H1 (cell line): ENCODE measurements at regions not wholly inside any gene's neighbourhood (a gene's known extent, or its start where the extent isn't known, plus 50 kb on each side); places are given as distances from the start of the nearest gene placed in this dataset.
A peak's percentile ranks its signal among the peaks of the same experiment; 100 is the strongest.

Experiments
- CTCF ChIA-PET: fragments of 300-600 bp; sonication (Branson Sonifier 250); formaldehyde crosslinking; loops from one replicate; lab custom pipeline; 2021; ENCODE audit not compliant: partially characterized antibody; lab: Charles Lee
- POLR2A ChIA-PET: fragments of 300-600 bp; sonication (Branson Sonifier 250); formaldehyde crosslinking; loops from one replicate; lab custom pipeline; 2021; ENCODE audit warnings: inconsistent platforms; ENCODE audit not compliant: partially characterized antibody; lab: Charles Lee
- DNase-seq, 2 experiments: peaks; one replicate each; pipeline versions ENCODE4 v3.0.0 to v3.0.0-alpha.2; 2010 to 2022; ENCODE audit warnings: low spot score in 2 of 2, low read depth in 1 of 2, mixed read lengths in 1 of 2
- FAIRE-seq: peaks from 2 replicates; lab custom pipeline; 2011; peaks lifted over from hg19 to GRCh38; lab: Jason Lieb, UNC
- H2AFZ ChIP-seq: 2 replicates; pipeline ENCODE4 v1.8.1; 2012; ENCODE audit warnings: low read length, inconsistent platforms
- H2AK5ac ChIP-seq: 2 replicates; pipeline ENCODE4 v1.6.1; 2013; ENCODE audit warnings: low read depth, low read length
- H2BK120ac ChIP-seq: replicated peaks from 2 replicates; pipeline ENCODE3; 2013; ENCODE audit warnings: low read depth, low read length, inconsistent platforms
- H2BK12ac ChIP-seq: 2 replicates; pipeline ENCODE4 v1.6.1; 2013; ENCODE audit warnings: low read depth, low read length
- H2BK15ac ChIP-seq: 2 replicates; pipeline ENCODE4 v1.6.1; 2013; ENCODE audit warnings: low read length
- H2BK20ac ChIP-seq: 2 replicates; pipeline ENCODE4 v1.6.1; 2013; ENCODE audit warnings: low read length
- H2BK5ac ChIP-seq: 2 replicates; pipeline ENCODE4 v1.6.1; 2013; ENCODE audit warnings: low read depth, low read length
- H3K14ac ChIP-seq: 2 replicates; pipeline ENCODE4 v1.6.1; 2013; ENCODE audit warnings: inconsistent platforms; ENCODE audit not compliant: insufficient read length
- H3K18ac ChIP-seq: 2 replicates; pipeline ENCODE4 v1.6.1; 2013; ENCODE audit warnings: low read length; ENCODE audit errors: extremely low read depth
- H3K23ac ChIP-seq: 2 replicates; pipeline ENCODE4 v1.6.1; 2013; ENCODE audit warnings: inconsistent platforms; ENCODE audit not compliant: insufficient read length
- H3K23me2 ChIP-seq: 2 replicates; pipeline ENCODE4 v1.6.1; 2013; ENCODE audit warnings: low read depth, low read length
- H3K27ac ChIP-seq: 2 replicates; pipeline ENCODE4 v1.6.1; 2011; ENCODE audit warnings: low read depth, low read length, inconsistent platforms
- H3K27me3 ChIP-seq, 4 experiments: replicated peaks in 1 of 4; 1 replicate in 1 of 4; 2 replicates in 3 of 4; pipeline versions ENCODE4 v1.6.1 to v1.8.1; 2011 to 2013; ENCODE audit warnings: low read length in 3 of 4, mild to moderate bottlenecking in 3 of 4, inconsistent platforms in 2 of 4, mixed read lengths in 2 of 4, moderate library complexity in 1 of 4; ENCODE audit not compliant: control insufficient read depth in 3 of 4, insufficient read depth in 3 of 4; ENCODE audit errors: extremely low read depth in 1 of 4
- H3K36me3 ChIP-seq, 4 experiments: 2 replicates each; pipeline versions ENCODE4 v1.6.1 to v1.8.1; 2011 to 2013; ENCODE audit warnings: mild to moderate bottlenecking in 4 of 4, low read length in 3 of 4, moderate library complexity in 2 of 4, control low read depth in 1 of 4, inconsistent platforms in 1 of 4; ENCODE audit not compliant: insufficient read depth in 4 of 4, control insufficient read depth in 2 of 4
- H3K4ac ChIP-seq: replicated peaks from 2 replicates; pipeline ENCODE3; 2013; ENCODE audit warnings: low read length, low read depth, mixed read lengths, inconsistent platforms; ENCODE audit not compliant: insufficient read length
- H3K4me1 ChIP-seq, 4 experiments: replicated peaks in 1 of 4; 1 replicate in 1 of 4; 2 replicates in 3 of 4; pipeline versions ENCODE4 v1.6.1 to v1.8.1; 2011 to 2013; ENCODE audit warnings: low read length in 3 of 4, inconsistent platforms in 2 of 4, mixed read lengths in 1 of 4; ENCODE audit not compliant: insufficient read depth in 4 of 4, control insufficient read depth in 3 of 4
- H3K4me2 ChIP-seq, 2 experiments: 2 replicates each; pipeline versions ENCODE4 v1.6.1 to v1.8.1; 2011 to 2013; ENCODE audit warnings: low read depth in 2 of 2, low read length in 2 of 2, control low read depth in 1 of 2, inconsistent platforms in 1 of 2, mild to moderate bottlenecking in 1 of 2; ENCODE audit not compliant: insufficient read depth in 1 of 2
- H3K4me3 ChIP-seq, 4 experiments: fragments of 200-600, 300-600 bp in 1 of 4; sonication (generic), shearing (Covaris generic), sonication (Bioruptor Twin) in 1 of 4; 2 replicates each; pipeline versions ENCODE4 v1.5.1 to v1.8.1; 2011 to 2016; ENCODE audit warnings: low read length in 4 of 4, low read depth in 3 of 4, control low read depth in 2 of 4, inconsistent platforms in 2 of 4, mild to moderate bottlenecking in 2 of 4, mixed read lengths in 1 of 4, moderate library complexity in 1 of 4; ENCODE audit not compliant: insufficient read depth in 2 of 4; ENCODE audit errors: extremely low read depth in 1 of 4
- H3K56ac ChIP-seq: replicated peaks from 2 replicates; pipeline ENCODE3; 2013; ENCODE audit warnings: low read depth, mild to moderate bottlenecking, mixed read lengths, low read length, inconsistent platforms; ENCODE audit not compliant: insufficient read length
- H3K79me1 ChIP-seq: 2 replicates; pipeline ENCODE4 v1.6.1; 2013; ENCODE audit warnings: low read depth, low read length, control low read depth
- H3K79me2 ChIP-seq, 2 experiments: 2 replicates each; pipeline versions ENCODE4 v1.6.1 to v1.8.1; 2012 to 2013; ENCODE audit warnings: low read length in 2 of 2, mild to moderate bottlenecking in 2 of 2, inconsistent platforms in 1 of 2; ENCODE audit not compliant: insufficient read depth in 2 of 2, control insufficient read depth in 1 of 2
- H3K9ac ChIP-seq, 4 experiments: replicated peaks in 1 of 4; 1 replicate in 1 of 4; 2 replicates in 3 of 4; pipeline versions ENCODE4 v1.6.1 to v1.8.1; 2011 to 2013; ENCODE audit warnings: low read depth in 3 of 4, low read length in 3 of 4, control low read depth in 2 of 4, mild to moderate bottlenecking in 2 of 4, moderate library complexity in 2 of 4, inconsistent platforms in 1 of 4; ENCODE audit errors: extremely low read depth in 1 of 4
- H3K9me3 ChIP-seq, 2 experiments: 2 replicates each; pipeline versions ENCODE4 v1.6.1 to v1.8.1; 2012 to 2013; ENCODE audit warnings: mild to moderate bottlenecking in 2 of 2, moderate library complexity in 2 of 2, control low read depth in 1 of 2, inconsistent platforms in 1 of 2, low read depth in 1 of 2, low read length in 1 of 2, mixed read lengths in 1 of 2; ENCODE audit not compliant: insufficient read depth in 2 of 2
- H4K20me1 ChIP-seq, 2 experiments: replicated peaks in 1 of 2; 2 replicates each; pipeline versions ENCODE3 to v1.8.1; 2011 to 2013; ENCODE audit warnings: inconsistent platforms in 2 of 2, low read length in 2 of 2, mild to moderate bottlenecking in 1 of 2; ENCODE audit not compliant: insufficient read depth in 2 of 2, control insufficient read depth in 1 of 2
- H4K5ac ChIP-seq: 2 replicates; pipeline ENCODE4 v1.6.1; 2013; ENCODE audit warnings: low read length, low read depth, mixed read lengths, inconsistent platforms; ENCODE audit not compliant: insufficient read length
- H4K8ac ChIP-seq: 2 replicates; pipeline ENCODE4 v1.8.0; 2013; ENCODE audit warnings: mild to moderate bottlenecking, moderate library complexity, low read length, inconsistent platforms; ENCODE audit not compliant: insufficient read depth; ENCODE audit errors: extremely low read depth
- H4K91ac ChIP-seq: replicated peaks from 2 replicates; pipeline ENCODE3; 2013; ENCODE audit warnings: low read length, mixed read lengths, inconsistent platforms; ENCODE audit not compliant: insufficient read length
- BRCA1 ChIP-seq: IDR thresholded peaks from 2 replicates; pipeline ENCODE4 v1.6.1; 2012; ENCODE audit warnings: low read depth, low read length, improper control_type of control experiment
- E2F6 ChIP-seq: IDR thresholded peaks from 2 replicates; pipeline ENCODE4 v1.6.1; 2012; ENCODE audit warnings: inconsistent platforms
- HDAC6 ChIP-seq: IDR thresholded peaks from one replicate; pipeline ENCODE4 v1.7.1; 2012; ENCODE audit warnings: low read depth, mild to moderate bottlenecking, inconsistent platforms, low read length, moderate library complexity
- JUND ChIP-seq: IDR thresholded peaks from 2 replicates; pipeline ENCODE4 v1.6.1; 2011; ENCODE audit warnings: mild to moderate bottlenecking, improper control_type of control experiment, low read length
- POLR2A ChIP-seq, 2 experiments: IDR thresholded peaks; 1 replicate in 1 of 2; 2 replicates in 1 of 2; pipeline ENCODE4 v1.6.1; 2011; ENCODE audit warnings: low read depth in 2 of 2, low read length in 2 of 2, mild to moderate bottlenecking in 2 of 2; ENCODE audit errors: control extremely low read depth in 1 of 2
- POU5F1 ChIP-seq: IDR thresholded peaks from 2 replicates; pipeline ENCODE4 v1.6.1; 2011; ENCODE audit warnings: low read depth, mild to moderate bottlenecking, low read length, moderate library complexity
- RBBP5 ChIP-seq: IDR thresholded peaks from 2 replicates; pipeline ENCODE4 v1.7.1; 2012; ENCODE audit warnings: low read depth, mild to moderate bottlenecking, inconsistent platforms, low read length, moderate library complexity, borderline replicate concordance
- SIN3A ChIP-seq, 2 experiments: IDR thresholded peaks in 1 of 2; conservative IDR thresholded peaks in 1 of 2; 2 replicates each; pipeline ENCODE4 v1.6.1; 2011 to 2012; ENCODE audit warnings: low read length in 2 of 2, improper control_type of control experiment in 1 of 2, low read depth in 1 of 2, mild to moderate bottlenecking in 1 of 2
- SP2 ChIP-seq: IDR thresholded peaks from 2 replicates; pipeline ENCODE4 v1.6.1; 2012; ENCODE audit warnings: mild to moderate bottlenecking, low read length, inconsistent platforms
- SRF ChIP-seq: IDR thresholded peaks from 2 replicates; pipeline ENCODE4 v1.6.1; 2011; ENCODE audit warnings: mild to moderate bottlenecking, low read depth, low read length, moderate library complexity
- TBP ChIP-seq: IDR thresholded peaks from 2 replicates; pipeline ENCODE4 v1.6.1; 2011; ENCODE audit warnings: low read depth, low read length, improper control_type of control experiment
- TCF12 ChIP-seq: IDR thresholded peaks from 2 replicates; pipeline ENCODE4 v1.6.1; 2011; ENCODE audit warnings: low read depth, mild to moderate bottlenecking, low read length
- WGBS, 2 experiments: shearing (Covaris generic) in 1 of 2; methylation state at CpG; one replicate each; pipeline versions ENCODE4 v1.1.6 to v1.1.7; 2013 to 2015; ENCODE audit warnings: low lambda C conversion rate in 2 of 2, mixed read lengths in 2 of 2, inconsistent platforms in 1 of 2, low coverage in 1 of 2, missing lambda C conversion rate in 1 of 2; ENCODE audit not compliant: insufficient replicate concordance in 2 of 2, insufficient coverage in 1 of 2, insufficient read length in 1 of 2; ENCODE audit errors: extremely low coverage in 1 of 2, missing lambda C conversion rate in 1 of 2; 5-methylcytosine and 5-hydroxymethylcytosine counted together

DNA sequence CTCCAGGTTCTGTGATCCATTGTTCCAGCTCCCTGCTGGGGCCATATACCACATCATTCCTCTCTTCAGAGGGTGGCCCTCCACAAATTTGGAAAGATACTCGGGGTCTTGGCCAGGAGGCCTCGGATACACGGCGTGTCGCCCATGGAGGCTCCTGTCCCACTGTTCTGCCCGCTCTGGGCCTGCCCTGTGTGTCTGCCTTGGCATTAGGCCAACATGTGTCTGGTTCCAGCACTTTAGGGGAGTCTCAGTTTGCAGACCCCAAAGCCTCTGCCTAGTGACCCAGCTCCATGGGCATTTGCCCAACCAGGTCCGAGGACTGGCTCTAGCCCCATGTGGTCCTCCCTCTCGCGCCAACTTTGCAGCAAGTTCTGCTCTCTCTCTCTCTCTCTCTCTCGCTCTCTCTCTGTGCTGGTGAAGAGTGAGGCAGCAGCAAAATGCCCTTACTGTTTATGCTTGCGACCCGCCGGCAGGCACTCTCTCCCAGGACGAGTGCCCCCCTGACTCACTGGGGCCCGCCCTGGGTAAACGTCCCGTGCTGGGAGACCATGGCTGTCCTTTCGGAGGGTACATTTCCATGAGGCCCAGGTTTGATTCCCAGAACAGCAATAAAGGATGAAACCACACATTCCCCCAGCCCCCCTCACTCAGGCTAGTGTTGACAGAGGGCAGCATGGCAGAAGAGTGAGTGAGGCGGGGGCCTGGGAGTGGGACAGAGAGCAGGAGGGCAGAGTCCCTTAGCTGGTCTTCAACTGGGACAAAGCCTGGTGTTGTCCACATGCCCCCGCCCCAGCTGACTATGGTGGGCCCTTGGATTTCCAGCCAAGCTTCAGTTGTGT is 77.9 kb downstream of the ISG20 start:
- WGBS, 2 experiments = 93% methylated on average over 19 of the region's 20 CpGs; no CpG with 5 or more reads in 1 of the 2 experiments
- CTCF ChIA-PET = interaction anchor here (0.6 to 2.0 kb wide), 7 partner anchors 9 to 122 kb away, joined by 3 to 5 read pairs (median 3); no protein-coding TSS in a partner anchor
- DNase-seq = no peak
- TF ChIP-seq SP2 (no peak), BRCA1 (no peak), TBP (no peak), TCF12 (no peak), SRF (no peak), POU5F1 (no peak), HDAC6 (no peak), JUND (no peak), E2F6 (no peak), SIN3A (conservative IDR thresholded peaks at IDR 0.05 in 1 of 2, IDR thresholded peaks at IDR 0.05 in 1 of 2; ENCODE audit: low read depth in 1 of 2, low read length in 2 of 2) (no peak), RBBP5 (no peak), POLR2A (IDR thresholded peaks at IDR 0.05; ENCODE audit: control extremely low read depth in 1 of 2, low read depth in 2 of 2, low read length in 2 of 2) (no peak)

More for the DNA sequence above, 77.9 kb downstream of the ISG20 start:
- Histone ChIP-seq H4K5ac (no peak overlapping the region), H4K91ac (no peak overlapping the region), H2BK12ac (0 out of 2 replicates have a peak overlapping the region, but pooled peaks have one; percentile 5), H3K27ac (no peak overlapping the region), H3K23me2 (no peaks in the 10 kb centered on the region; the same call in 1 of the 2 replicates), H3K79me1 (no peaks in the 10 kb centered on the region; the same call in 1 of the 2 replicates), H3K9ac (no peak overlapping the region), H2BK15ac (no peak overlapping the region), H2BK20ac (no peak overlapping the region), H3K4me2 (no peak overlapping the region), H2AFZ (peak overlapping the region; percentile 23; the same call in 1 of the 2 replicates), H3K4ac (no peak overlapping the region), H4K8ac (no peak overlapping the region), H4K20me1 (no peaks in the 10 kb centered on the region), H3K23ac (no peak overlapping the region), H3K56ac (no peak overlapping the region), H3K4me1 (peaks cover 0 to 7% (median 2%) of the 10 kb centered on the region in 4 experiments; a peak in 2 of 7 replicates), H2BK120ac (no peak overlapping the region), H3K79me2 (no peaks in the 10 kb centered on the region), H3K27me3 (peaks cover 0 to 2% (median 0%) of the 10 kb centered on the region in 4 experiments; a peak in 2 of 7 replicates), H3K36me3 (no peaks in the 10 kb centered on the region), H3K4me3 (no peak overlapping the region), H3K9me3 (no peaks in the 10 kb centered on the region), H3K14ac (no peak overlapping the region), H3K18ac (no peak overlapping the region), H2AK5ac (no peak overlapping the region), H2BK5ac (no peak overlapping the region)
- POLR2A ChIA-PET = no interaction called here
- FAIRE-seq = no peak
